ENCODE measurements at regions not wholly inside any gene's neighbourhood (a gene's known extent, or its start where the extent isn't known, plus 50 kb on each side); places are given as distances from the start of the nearest gene placed in this dataset.

DNA sequence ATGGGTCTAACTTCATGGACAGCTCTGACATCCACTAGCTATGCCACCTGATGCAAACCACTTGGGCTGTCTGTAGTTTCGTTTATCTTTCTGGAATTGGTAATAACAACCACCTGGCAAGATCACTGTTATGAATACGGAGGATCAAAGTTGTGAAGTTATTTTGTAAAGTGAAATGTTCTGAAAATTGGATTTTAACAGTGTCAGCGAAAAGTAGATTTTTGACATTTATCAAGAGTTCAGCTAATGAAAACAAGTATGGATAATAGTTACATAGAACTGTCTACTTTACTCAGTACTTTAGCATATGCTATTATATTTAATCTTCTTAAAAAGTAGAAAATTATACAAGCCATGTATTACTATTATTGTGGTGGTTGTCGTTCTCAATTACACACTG, 813.8 kb downstream of the RNF144A start:
- H2BK15ac ChIP-seq (ENCODE audit: low read depth, low read length), result no peak overlapping the region
- H2AK5ac ChIP-seq (ENCODE audit: insufficient read length, low read length), result no peak overlapping the region
- H4K20me1 ChIP-seq (ENCODE audit: control insufficient read depth, insufficient read depth, insufficient read length), result no peaks in the 10 kb centered on the region
- peaks cover 1% of the 10 kb centered on the region; the same call in 1 of the 2 replicates for H3K4me1 ChIP-seq (ENCODE audit: insufficient read depth, low read length)
- no peak overlapping the region for H3K18ac ChIP-seq (ENCODE audit: insufficient read length, low read depth, low read length)
- Mint-ChIP-seq H3K9me3 (no peaks in the 10 kb centered on the region; a peak in 1 of 5 replicates), H3K4me3 (no peak overlapping the region), H3K4me1 (peaks cover under 1 to 2% of the 10 kb centered on the region in 2 experiments; a peak in 3 of 4 replicates), H3K36me3 (ENCODE audit: insufficient read depth in 1 of 3, low read depth in 3 of 3) (no peaks in the 10 kb centered on the region), H3K27me3 (ENCODE audit: low read depth) (peaks cover 2% of the 10 kb centered on the region; the same call in 1 of the 2 replicates), H3K27ac (no peak overlapping the region)
- no peaks in the 10 kb centered on the region for H3K9me3 ChIP-seq (ENCODE audit: control insufficient read depth, low read depth, low read length)
- no peaks in the 10 kb centered on the region for H3K79me2 ChIP-seq (ENCODE audit: insufficient read depth, low read length)
- H3K23ac ChIP-seq (ENCODE audit: insufficient read length, low read depth, low read length), result no peak overlapping the region
- no peak for DNase-seq
- H2AFZ ChIP-seq (ENCODE audit: low read length), result no peak overlapping the region
- H2BK12ac ChIP-seq (ENCODE audit: insufficient read length, low read depth, low read length), result no peak overlapping the region
- H4K8ac ChIP-seq (replicated peaks; ENCODE audit: insufficient read length, low read depth, low read length), result no peak overlapping the region
- H4K5ac ChIP-seq (ENCODE audit: insufficient read length, low read depth, low read length), result no peak overlapping the region
- no peak overlapping the region for H2BK120ac ChIP-seq (ENCODE audit: low read depth, low read length, poor library complexity, severe bottlenecking)
- H3K27ac ChIP-seq (ENCODE audit: insufficient read length, low read depth, low read length), result no peak overlapping the region
- TF ChIP-seq, protein P1, sequence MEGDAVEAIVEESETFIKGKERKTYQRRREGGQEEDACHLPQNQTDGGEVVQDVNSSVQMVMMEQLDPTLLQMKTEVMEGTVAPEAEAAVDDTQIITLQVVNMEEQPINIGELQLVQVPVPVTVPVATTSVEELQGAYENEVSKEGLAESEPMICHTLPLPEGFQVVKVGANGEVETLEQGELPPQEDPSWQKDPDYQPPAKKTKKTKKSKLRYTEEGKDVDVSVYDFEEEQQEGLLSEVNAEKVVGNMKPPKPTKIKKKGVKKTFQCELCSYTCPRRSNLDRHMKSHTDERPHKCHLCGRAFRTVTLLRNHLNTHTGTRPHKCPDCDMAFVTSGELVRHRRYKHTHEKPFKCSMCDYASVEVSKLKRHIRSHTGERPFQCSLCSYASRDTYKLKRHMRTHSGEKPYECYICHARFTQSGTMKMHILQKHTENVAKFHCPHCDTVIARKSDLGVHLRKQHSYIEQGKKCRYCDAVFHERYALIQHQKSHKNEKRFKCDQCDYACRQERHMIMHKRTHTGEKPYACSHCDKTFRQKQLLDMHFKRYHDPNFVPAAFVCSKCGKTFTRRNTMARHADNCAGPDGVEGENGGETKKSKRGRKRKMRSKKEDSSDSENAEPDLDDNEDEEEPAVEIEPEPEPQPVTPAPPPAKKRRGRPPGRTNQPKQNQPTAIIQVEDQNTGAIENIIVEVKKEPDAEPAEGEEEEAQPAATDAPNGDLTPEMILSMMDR (conservative IDR thresholded peaks at IDR 0.05), result no peak
- no peak overlapping the region for H3K56ac ChIP-seq (ENCODE audit: insufficient read length, low read depth, low read length)
- H3T11ph ChIP-seq (ENCODE audit: low read length), result no peak overlapping the region
- H2BK20ac ChIP-seq (ENCODE audit: low read depth, low read length, poor library complexity, severe bottlenecking), result no peak overlapping the region
- H2BK5ac ChIP-seq (ENCODE audit: insufficient read length, low read length), result no peak overlapping the region
- H3K14ac ChIP-seq (ENCODE audit: insufficient read depth, low read length), result no peak overlapping the region
- no peaks in the 10 kb centered on the region for H3K27me3 ChIP-seq (ENCODE audit: insufficient read depth, low read length)
- H4K91ac ChIP-seq (ENCODE audit: insufficient read length, low read depth, low read length), result no peak overlapping the region
- no peak overlapping the region for H3K4me2 ChIP-seq (ENCODE audit: insufficient read depth, insufficient read length, low read length)
- H3K4ac ChIP-seq (ENCODE audit: low read depth, low read length), result no peak overlapping the region
- H3K9ac ChIP-seq (ENCODE audit: extremely low read depth, insufficient read length, low read length), result no peak overlapping the region
- H3K79me1 ChIP-seq (ENCODE audit: insufficient read depth, low read depth, low read length, poor library complexity, severe bottlenecking), result no peaks in the 10 kb centered on the region
- WGBS (ENCODE audit: extremely low coverage, insufficient read length, low lambda C conversion rate), result no CpG with 5 or more reads among the region's 4 CpGs
- no peaks in the 10 kb centered on the region for H3K23me2 ChIP-seq (ENCODE audit: insufficient read length, low read depth, low read length, poor library complexity, severe bottlenecking)

Measured in H9 (cell line).